Germinal center (tissue), 1 donor: ENCODE measurements at regions not wholly inside any gene's neighbourhood (a gene's known extent, or its start where the extent isn't known, plus 50 kb on each side); places are given as distances from the start of the nearest gene placed in this dataset.

Source experiments
- DNase-seq: peaks from one replicate; pipeline ENCODE4 v3.0.0; 2012; ENCODE audit warnings: mixed read lengths, low spot score

DNA sequence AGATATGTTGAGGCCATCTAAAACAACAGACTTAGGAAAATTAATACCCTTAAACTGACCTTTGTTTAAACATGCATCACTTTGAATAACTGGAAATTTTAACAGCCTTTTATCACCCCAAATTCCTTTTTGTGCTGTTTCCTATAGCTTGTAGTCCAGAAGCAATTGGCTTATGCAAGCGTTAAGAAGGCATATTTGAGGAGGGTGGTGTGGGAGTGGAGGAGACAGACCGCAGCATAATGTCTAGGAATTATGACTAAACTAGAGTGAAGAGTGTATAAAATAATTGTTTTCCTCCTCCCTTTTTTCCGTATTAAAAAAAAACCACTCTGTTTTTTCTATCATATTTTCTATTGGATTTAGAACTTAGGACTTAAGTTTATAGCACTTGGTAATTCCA is 51.8 kb upstream of the MPDZ start:
- no peak for DNase-seq

GRCh38 chr9:13330396-13331004 is 51.0 kb upstream of the MPDZ start:
- no peak for DNase-seq
